ENCODE measurements at regions not wholly inside any gene's neighbourhood (a gene's known extent, or its start where the extent isn't known, plus 50 kb on each side); places are given as distances from the start of the nearest gene placed in this dataset.
"Not testable (repeated sequence)": the region's sequence is repeated elsewhere in the genome, so short reads cannot be mapped to it uniquely, and the experiment has no call there.

DNA sequence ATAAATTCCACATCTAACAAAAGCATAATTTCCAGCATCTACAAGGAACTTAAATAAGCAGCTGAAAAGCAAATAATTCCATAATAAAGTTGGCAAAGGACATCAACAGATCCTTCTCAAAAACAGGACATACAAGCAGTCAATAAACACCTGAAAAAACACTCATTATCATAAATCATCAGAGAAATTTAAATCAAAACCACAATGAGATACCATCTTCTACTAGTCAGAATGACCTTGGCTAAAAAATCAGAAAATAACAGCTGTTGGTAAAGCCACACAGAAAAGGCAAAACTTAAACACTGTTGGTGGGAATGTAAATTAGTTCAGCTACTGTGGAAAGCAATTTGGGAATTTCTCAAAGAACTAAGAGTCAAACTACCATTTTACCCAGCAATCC, 1371.1 kb upstream of the ACO1 start:
- FAIRE-seq, result no peak
- no peak for DNase-seq (ENCODE audit: extremely low spot score, insufficient read length, low read depth)

- DNase-seq (ENCODE audit: extremely low spot score, insufficient read length, low read depth) (no peak), FAIRE-seq (no peak)
Measured at GRCh38 chr9:31023847-31024246, 1360.6 kb upstream of the ACO1 start.

DNA sequence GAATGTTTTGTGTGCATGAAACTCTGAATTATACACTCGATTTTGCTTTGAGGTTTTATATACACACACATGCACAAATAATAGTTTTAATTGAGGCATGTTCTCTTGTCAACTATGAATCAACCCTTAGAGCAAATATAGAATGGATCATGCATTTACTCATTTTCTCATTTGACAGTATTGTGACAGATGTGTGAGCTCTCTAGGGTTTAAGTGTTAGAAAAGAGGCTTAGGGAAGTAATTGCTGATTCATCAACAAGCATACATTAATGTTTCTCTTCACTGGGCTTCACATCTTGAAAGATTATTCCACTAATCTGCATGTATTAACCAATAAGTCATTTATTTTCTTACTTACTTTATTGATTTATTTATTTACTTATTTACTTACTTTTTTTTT, 1356.8 kb upstream of the ACO1 start:
- DNase-seq (ENCODE audit: extremely low spot score, insufficient read length, low read depth) (no peak), FAIRE-seq (no peak)

DNA sequence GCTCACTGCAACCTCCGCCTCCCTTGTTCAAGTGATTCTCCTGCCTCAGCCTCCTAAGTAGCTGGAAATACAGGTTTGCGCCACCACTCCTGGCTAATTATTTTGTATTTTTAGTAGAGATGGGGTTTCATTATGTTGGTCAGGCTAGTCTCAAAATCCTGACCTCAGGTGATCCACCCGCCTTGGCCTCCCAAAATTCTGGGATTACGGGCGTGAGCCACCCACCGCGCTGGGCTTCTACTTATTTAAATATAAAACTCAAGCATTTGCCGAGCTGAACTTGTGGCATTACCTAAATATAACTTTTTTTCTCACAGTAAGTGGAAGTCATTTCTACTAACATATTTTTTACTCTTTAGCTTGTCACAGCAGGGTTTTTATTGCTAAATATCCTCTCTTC, 1356.3 kb upstream of the ACO1 start:
- DNase-seq (ENCODE audit: extremely low spot score, insufficient read length, low read depth) (no peak), FAIRE-seq (no peak)

DNA sequence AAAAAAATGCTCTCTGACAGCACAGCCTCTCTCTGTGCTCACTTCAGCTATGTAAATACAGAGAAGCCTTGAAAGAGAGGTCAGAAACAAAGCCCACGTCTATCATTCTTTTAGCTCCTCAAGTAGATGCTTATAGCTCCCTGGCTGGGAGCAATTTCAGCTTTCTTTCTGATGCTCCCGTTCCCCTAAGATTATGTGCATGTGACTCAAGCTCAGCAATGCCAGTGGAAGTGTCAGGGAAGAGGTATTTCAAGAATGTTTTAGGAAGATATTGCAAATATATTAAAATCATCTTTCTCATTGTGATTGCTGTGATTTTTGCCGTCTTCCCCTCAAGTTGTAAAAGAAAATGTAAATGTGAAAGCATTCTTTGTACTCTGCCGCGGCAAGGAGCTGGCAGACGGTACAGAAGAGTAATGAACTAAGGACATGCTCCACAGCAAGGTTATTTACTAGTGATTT, 1353.7 kb upstream of the ACO1 start:
- DNase-seq (ENCODE audit: extremely low spot score, insufficient read length, low read depth) (no peak), FAIRE-seq (no peak)

DNA sequence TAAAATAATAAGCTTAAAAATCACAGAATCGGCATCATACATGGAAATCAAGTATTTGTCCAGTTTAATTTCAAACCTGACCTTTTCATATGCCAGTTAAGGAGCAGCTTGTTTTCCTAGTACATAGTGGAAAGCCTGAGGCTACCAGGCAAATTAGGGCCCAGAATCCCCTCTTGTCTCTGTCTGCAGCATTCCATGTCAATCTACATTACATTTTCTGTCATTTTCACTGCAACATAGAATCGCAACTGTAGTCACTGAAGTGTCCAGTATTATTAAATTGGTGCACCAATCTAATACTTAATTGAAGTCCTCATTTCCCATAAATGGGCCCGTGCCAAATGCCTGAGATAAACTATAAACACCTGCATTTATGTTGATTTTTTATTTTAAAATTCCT, 1352.2 kb upstream of the ACO1 start:
- no peak for DNase-seq (ENCODE audit: extremely low spot score, insufficient read length, low read depth)

DNA sequence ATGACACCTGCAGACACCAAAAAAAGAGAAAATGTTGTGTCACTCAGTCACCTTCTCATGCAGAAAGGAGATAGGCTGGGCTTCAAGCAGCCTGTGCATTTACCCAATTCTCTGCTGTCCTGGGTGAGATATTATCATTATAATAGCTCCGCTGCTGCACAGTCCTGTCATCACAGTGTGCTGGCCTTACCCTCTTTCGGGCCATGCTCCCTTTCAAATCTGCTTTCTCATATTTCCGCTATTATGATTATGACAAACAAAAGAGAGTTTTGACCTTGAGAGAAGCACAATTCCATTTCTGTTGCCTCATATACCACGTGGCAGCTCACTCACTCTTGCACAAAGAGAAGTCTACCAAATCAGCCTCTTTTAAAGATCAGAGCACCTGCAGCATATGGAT, 1350.1 kb upstream of the ACO1 start:
- FAIRE-seq (no peak), DNase-seq (ENCODE audit: extremely low spot score, insufficient read length, low read depth) (no peak)

More for the DNA sequence above, 1352.2 kb upstream of the ACO1 start:
- FAIRE-seq, result no peak

DNA sequence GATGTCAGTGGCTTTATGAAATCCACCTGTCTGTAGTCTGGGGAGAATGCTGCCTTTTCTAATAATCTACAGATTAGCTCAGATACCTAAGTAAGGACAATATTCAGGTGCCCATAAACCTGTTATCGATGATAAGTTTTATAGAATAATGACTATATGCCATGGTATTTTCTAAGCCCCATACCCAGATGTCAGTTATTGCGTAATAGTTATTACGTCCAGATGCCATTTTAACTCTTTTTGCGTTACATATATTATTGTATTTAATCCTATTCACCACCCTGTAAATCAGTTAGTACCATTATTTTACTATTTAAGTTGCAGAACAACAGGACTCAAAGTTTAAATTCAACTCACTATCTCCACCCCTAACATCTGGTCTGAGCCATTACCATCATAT, 1343.9 kb upstream of the ACO1 start:
- FAIRE-seq (no peak), DNase-seq (ENCODE audit: extremely low spot score, insufficient read length, low read depth) (no peak)

DNA sequence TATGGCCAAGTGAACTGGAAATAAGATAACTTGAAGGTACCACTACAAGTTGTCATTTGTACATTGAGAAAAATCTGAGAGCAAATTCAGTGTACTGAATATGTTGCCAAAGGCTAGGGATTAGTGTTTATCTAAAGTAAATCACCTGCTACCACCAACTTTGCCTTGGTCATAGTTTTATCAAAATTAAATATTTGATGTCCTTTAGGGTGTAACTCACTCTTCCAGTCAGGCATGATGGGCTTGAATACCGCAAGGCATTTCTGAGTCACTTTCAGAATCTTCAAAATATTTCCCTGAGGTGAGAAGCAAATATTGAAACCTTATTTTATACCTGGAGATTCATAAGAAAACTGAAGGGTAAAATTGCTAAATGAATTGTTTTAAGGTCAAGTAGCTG, 1338.6 kb upstream of the ACO1 start:
- FAIRE-seq, result no peak
- DNase-seq (ENCODE audit: extremely low spot score, insufficient read length, low read depth), result no peak

- not testable (repeated sequence) for DNase-seq (ENCODE audit: extremely low spot score, insufficient read length, low read depth); FAIRE-seq
Measured at GRCh38 chr9:31061592-31061991, 1322.9 kb upstream of the ACO1 start.

DNA sequence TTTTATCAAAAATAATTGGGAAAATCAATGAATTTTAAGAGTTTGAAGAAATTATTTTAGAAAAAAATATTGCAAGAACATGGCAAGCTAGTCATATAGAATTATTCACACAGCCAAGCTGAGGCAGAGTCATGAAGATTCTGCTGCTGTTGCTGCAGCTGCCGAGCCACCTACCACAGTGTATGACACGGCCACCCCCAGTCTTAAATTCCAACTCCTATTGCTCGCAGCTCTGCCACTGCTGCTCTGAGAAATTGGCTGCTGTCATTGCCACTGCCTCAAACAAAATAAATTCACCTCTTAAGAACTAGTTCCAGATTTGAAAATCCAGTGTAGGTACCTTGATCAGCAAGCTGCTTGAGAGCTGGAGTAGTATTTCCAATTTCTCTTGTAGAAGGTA, 1318.8 kb upstream of the ACO1 start:
- FAIRE-seq (no peak), DNase-seq (ENCODE audit: extremely low spot score, insufficient read length, low read depth) (no peak)

- no peak for FAIRE-seq
Measured at GRCh38 chr9:31067418-31067817, 1317.0 kb upstream of the ACO1 start.

DNA sequence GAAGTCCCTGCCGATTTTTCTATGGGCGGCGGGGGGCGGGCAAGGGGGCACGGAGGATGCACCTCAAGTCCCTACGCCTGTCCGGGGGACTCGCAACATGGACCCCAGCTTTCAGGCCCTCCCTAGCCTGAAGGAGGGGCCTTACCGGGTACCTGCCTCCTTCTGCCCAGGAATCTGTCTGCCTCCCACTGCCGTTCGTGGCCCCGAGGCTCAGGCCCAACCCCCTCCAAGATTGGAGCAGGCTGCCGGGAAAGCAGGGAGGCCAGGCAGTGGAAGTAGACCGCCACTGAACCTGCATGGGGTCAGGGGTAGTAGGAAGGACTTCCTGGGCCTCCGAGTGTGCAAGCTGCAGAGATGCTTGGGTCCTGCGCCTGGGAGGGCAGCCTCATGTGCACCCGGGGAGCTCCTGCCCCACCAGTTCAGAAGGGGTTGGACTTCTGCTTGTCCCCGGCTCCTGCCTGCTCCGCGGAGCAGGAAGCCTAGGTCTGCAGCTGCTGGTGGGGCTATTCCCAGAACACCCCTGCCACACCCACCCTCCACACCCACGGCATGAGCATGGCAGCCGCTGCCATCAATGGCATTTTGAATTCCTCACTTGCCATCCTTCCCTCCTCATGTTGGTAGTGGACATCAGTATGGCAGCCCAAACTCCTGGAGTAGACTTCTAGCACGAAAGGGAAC, 1312.7 kb upstream of the ACO1 start:
- FAIRE-seq (no peak), DNase-seq (ENCODE audit: extremely low spot score, insufficient read length, low read depth) (no peak)

More at GRCh38 chr9:31067418-31067817, 1317.0 kb upstream of the ACO1 start:
- DNase-seq (ENCODE audit: extremely low spot score, insufficient read length, low read depth), result no peak

DNA sequence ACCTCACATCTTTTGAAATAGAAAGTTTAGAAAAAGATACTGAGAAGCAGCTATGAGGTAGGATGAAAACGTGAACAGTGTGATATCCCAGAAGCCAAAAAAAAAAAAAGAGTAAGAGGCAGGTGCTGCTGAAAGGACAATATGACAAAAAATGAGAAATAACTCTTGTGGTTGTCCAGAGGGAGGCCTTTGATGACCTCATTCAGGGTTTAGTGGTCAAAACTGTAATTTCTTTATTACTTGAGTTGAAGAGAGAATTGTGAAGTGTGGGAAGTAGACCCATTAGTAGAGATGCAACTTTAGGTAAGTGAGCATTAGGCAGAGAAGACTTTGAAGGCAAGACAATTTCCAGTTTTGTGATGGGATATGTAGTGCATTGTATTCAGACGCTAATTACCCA, 1306.3 kb upstream of the ACO1 start:
- FAIRE-seq, result no peak
- DNase-seq (ENCODE audit: extremely low spot score, insufficient read length, low read depth), result no peak

DNA sequence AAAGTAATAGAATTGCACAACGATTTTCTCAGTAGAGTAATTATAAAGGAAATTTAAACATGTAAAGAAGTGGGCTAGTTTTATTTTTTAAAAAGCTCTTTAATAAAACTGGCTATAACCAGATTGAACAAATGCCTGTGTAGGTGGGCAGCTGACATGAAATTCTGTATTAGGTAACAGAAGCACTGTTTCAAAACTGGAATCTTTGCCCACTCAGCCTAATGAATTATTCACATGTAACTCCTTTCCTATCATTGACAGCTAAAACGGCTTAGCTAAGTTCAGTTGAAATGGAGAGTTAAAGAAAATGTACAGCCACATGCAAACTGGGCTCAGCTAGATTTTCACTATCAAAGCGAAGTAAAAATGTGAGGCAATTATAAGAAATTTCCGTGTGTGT, 1300.1 kb upstream of the ACO1 start:
- FAIRE-seq (no peak), DNase-seq (ENCODE audit: extremely low spot score, insufficient read length, low read depth) (no peak)

DNA sequence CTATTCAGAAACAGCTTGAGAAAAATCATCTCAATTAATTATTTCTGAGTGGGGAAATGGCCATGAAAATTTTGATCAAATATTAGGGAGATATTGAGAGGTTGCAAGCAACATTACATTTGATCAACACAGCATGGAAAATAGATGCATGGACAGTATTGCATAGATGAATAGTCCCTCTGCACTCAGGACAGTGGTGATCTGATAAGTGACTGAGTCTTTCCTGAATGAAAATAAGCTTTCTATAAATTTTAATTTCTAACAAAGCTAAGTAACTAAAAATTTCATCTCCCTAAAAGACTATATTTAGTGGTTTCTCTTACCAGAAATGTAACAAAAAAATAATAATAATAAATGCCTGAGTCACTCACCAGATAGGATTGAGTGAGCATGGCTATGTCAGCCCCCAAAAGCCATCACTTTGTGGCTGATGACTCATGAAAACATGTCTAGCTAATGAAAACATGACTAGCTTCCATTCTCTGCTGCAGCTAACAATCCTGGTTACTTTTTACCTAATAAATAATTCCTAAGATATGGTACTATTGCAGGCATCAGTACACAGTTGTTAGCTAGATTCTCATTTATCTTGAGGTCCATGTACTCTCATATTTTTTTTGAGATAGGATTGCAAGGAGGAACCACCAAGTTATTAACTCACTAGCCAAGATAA, 1294.8 kb upstream of the ACO1 start:
- FAIRE-seq, result no peak
- no peak for DNase-seq (ENCODE audit: extremely low spot score, insufficient read length, low read depth)

DNA sequence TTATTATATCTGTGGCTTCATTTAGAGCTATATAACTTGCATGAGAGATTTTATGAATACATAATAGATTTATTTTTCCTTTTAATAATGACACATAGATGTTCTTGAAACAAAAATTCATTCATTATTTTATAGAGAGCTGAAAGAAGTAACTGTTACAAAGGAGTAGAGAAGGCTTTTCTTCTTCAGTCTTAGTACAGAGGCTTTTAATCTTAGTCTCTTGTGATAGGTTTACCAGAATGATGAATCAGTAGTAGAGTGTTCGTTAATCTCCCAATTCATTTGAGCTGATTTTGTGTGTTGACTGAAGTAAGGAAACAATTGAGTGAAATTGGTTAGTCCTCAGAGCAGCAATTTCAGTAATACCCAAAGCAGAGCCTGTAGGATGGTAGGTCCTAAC, 1284.1 kb upstream of the ACO1 start:
- FAIRE-seq, result no peak
- no peak for DNase-seq (ENCODE audit: extremely low spot score, insufficient read length, low read depth)

DNA sequence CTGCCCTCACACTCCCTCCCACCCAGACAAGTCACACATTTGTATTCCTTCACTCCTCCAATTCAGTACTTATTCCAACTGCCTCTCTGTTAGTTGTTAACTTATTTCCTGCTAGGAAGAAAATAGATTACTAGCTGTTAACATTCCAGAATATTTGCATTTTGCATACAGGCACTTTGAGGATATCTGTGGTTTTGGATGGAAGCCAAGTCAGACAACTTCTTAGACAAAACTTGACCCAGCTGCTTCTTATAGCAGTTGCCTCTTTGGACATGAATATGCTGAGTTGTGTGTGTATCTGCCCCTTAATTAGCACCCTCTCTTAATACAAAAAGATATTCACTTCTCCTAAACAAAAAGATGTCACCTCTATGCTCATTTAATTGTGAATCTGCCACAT, 1280.6 kb upstream of the ACO1 start:
- DNase-seq (ENCODE audit: extremely low spot score, insufficient read length, low read depth) (no peak), FAIRE-seq (no peak)

DNA sequence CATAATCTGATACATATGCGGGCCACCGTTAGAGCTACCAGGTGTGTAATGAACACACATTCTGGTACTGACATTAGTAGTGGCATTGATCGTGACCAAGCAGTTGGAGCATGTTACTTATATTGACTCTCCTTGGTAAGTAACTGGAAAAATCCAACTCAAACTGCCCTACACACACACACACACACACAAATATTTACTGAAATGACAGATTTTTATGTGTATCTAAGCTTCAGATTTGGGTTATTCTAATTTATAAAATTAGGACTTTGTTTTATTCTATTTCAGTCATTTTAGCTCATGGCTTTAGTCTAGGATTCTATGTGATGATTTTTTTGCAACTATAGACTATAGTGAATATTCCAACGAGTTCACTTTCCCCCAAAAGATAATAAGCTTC, 1280.2 kb upstream of the ACO1 start:
- DNase-seq (ENCODE audit: extremely low spot score, insufficient read length, low read depth), result no peak
- no peak for FAIRE-seq

- DNase-seq (ENCODE audit: extremely low spot score, insufficient read length, low read depth) (no peak), FAIRE-seq (no peak)
Measured at GRCh38 chr9:31112491-31112890, 1272.0 kb upstream of the ACO1 start.

- FAIRE-seq, result no peak
Measured at GRCh38 chr9:31114346-31114745, 1270.1 kb upstream of the ACO1 start.

GRCh38 chr9:31119890-31120454, 1264.5 kb upstream of the ACO1 start:
- FAIRE-seq (peak; percentile 73), DNase-seq (ENCODE audit: extremely low spot score, insufficient read length, low read depth) (peak; percentile 4)

More at GRCh38 chr9:31114346-31114745, 1270.1 kb upstream of the ACO1 start:
- no peak for DNase-seq (ENCODE audit: extremely low spot score, insufficient read length, low read depth)

Data from GM18507 (cell line).